Skin of body (tissue), 1 donor: ENCODE measurements at regions not wholly inside any gene's neighbourhood (a gene's known extent, or its start where the extent isn't known, plus 50 kb on each side); places are given as distances from the start of the nearest gene placed in this dataset.

Experiments
- DNase-seq: peaks from one replicate; lab custom pipeline; 2025; lab: John Stamatoyannopoulos, UW

GRCh38 chr7:144987686-144988085, 151.8 kb upstream of the TPK1 start:
- DNase-seq: no peak

- no peak for DNase-seq
Observed at GRCh38 chr7:144982133-144982532, 146.3 kb upstream of the TPK1 start.

DNA sequence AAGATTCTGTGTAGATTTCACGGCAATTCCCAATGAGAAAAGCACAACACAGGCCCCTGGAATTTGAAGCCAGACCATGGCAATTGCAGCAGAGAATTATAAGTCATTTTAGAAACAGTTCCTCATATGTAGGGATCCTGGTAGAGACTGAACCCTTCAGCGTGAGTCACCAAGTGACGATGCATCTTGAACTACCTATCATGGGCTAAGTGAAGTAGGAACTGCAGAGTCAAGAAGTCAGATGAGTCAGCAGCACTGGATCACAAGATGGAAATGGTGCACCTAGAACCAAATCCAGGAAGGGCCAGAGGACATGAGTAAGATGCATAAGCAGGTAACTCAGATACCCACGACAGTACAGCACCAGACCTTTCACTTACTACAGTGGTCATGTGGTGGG, 140.0 kb upstream of the TPK1 start:
- no peak for DNase-seq

DNA sequence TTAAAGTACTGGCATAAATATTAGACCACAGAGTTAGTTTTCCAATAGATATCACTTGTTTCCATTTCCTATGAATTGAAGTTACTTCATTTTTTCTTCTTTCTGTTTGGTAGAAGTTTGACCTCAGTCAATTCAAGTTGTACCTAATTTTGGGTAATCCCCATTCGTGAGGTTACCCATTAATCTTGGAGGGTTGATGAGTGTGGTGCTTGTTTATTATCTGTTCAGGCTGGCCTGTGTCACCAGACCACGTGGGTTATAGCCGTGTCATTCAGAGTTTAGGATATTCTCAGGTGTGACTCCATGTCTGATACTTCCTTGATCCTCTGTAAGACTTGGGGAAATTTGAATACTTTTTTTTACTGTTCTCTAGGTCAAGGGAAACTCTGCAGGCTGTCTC, 133.9 kb upstream of the TPK1 start:
- no peak for DNase-seq

DNA sequence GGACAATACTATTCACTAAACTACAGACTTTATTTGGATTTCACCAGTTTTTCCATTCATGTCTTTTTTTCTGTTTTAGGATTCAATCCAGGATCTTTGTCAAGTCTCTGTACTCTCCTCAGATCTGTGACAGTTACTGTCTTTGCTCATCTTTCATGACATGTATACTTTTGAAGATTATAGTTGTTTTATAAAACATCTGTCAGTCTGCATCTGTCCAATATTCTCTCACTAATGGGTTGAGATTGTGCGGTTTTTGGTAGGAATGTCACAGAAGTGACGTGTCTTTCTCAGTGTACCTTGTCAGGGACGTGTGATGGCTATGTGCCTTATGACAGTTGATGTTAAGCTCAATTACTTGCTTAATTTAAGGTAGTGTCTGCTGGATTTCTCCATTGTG, 124.9 kb upstream of the TPK1 start:
- no peak for DNase-seq

GRCh38 chr7:144957998-144958397, 122.1 kb upstream of the TPK1 start:
- no peak for DNase-seq

GRCh38 chr7:144955422-144955821, 119.6 kb upstream of the TPK1 start:
- DNase-seq: no peak

DNA sequence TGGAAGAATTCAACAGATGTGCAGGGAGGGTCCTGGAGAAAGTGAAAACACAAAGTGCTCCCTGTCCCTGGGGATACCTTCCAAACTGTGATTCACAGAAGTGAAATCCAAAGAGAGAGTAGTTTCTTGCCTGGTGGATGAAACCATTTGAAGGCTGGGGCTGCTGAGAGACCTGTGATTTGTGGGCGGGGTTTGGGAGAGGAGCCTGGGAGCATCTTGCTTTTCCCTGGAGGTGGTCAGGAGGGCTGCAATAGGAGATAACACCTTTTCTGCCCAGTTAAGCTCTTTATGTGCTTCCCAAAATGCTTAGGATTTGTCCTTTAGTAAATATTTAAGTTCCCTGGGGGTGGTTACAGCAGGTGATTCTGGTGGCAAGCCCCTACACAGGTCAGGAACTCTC, 105.3 kb upstream of the TPK1 start:
- no peak for DNase-seq

- DNase-seq: no peak
Observed at GRCh38 chr7:144937199-144937598, 101.3 kb upstream of the TPK1 start.

DNA sequence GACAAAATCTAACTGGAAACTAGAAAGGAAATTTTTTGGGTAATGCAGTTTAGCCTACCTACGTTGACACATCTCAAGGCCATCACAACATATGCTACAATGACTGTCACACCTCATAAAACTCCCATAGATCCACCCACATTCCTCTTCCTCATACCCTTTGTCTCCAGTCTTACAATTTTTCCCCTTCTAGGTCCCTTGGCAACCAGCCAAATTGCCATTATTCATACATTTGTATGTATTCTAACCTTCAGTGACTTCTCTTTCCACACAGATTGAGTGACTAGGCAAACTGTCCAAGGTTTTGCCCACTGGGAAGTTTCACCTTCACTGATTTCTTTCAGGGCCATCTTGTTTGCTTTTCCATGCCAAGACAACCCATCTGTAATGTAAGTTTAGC, 100.5 kb upstream of the TPK1 start:
- DNase-seq: no peak

DNA sequence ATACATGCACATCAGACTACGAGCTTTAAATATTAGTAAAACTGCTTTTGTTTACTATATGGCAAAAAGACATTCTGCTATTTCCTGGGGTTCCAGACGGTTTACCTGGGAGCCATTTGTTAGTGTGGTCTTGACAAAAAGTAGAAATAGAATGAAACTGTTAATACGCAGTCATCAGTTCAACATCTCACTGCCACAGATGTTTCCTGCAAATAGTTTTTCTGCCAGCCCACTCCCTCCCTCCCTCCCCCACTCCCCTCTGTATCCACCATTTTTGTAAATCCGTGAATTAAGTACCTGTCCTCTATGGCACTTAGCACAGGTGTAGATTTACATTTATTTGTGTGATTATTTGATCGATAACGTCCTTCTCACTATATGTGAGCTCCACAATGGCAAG, 74.6 kb upstream of the TPK1 start:
- DNase-seq: no peak

- DNase-seq: no peak
Observed at GRCh38 chr7:144908943-144909556, 73.2 kb upstream of the TPK1 start.

DNA sequence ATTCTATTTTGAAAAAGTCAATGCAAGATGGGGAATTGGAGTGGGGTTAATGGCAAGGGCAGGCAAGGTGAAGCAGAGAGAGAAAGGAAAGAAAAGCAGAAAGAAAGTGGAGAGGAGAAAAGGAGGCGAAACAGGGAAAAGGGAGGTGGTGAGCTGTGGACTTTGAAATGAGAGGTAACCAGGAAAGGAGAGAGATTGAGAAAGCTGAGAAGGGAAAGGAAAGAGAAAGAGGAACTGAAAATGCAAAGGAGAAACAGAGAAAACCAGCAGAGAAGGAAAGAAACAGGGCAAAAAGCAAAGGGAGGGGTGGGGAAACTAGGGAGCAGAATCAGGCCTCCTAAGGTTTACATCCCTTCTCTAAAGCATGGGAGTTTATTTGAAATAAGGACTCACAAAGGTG, 72.5 kb upstream of the TPK1 start:
- DNase-seq: no peak

DNA sequence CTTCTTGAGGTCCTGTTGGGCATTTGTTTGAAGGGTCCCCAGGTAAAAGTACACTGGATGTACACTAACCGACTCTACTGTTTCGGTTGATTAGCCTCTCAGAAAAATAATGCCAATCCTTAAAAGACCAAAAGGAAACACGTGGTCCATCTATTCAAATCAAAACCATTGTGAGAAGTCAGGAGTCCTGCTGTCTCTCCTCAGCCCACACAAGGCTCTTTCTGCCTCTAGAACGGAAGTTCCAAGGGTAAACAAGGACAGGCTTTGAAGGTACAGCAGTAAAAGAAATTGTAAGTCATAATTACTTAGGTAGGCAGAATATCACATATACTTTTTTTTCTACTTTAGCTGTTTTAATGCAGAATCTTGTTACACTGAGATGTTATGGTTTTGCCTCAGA, 71.7 kb upstream of the TPK1 start:
- DNase-seq: no peak

DNA sequence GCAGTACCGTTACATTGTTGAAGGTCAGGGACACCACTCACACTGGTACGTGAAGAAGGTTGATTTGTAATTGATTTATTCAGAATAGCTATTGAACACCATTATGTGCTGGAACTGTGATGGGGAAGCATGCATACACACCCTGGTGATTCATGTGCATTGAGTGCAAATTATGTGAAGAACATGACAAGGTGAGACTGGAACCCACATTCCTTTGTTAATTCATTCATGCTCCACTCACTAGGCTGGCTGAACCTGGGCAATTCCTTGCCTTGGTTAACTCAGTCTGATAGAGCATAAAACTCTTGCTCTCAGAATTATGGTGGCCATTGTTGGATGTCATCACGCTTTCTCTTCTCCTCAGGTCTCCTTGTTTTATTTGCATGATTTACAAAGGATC, 67.3 kb upstream of the TPK1 start:
- no peak for DNase-seq

GRCh38 chr7:144892761-144893160, 56.9 kb upstream of the TPK1 start:
- no peak for DNase-seq
